HEK293T (cell line): ENCODE measurements at regions not wholly inside any gene's neighbourhood (a gene's known extent, or its start where the extent isn't known, plus 50 kb on each side); places are given as distances from the start of the nearest gene placed in this dataset.

Experiments
- BHLHE40 ChIP-seq: fragments of 450-650 bp; IDR thresholded peaks from 2 replicates; pipeline ENCODE4 v1.6.1; 2016; ENCODE audit warnings: mild to moderate bottlenecking, moderate library complexity, borderline replicate concordance
- NFRKB ChIP-seq: fragments of 450-650 bp; IDR thresholded peaks from 2 replicates; pipeline ENCODE4 v1.6.1; 2016; ENCODE audit warnings: mild to moderate bottlenecking, moderate library complexity
- SP1 ChIP-seq: fragments of 450-650 bp; IDR thresholded peaks from 2 replicates; pipeline ENCODE4 v1.6.1; 2017
- TARDBP ChIP-seq: fragments of 450-650 bp; IDR thresholded peaks from 2 replicates; pipeline ENCODE4 v1.6.1; 2016
- TF ChIP-seq, protein P1 (sequence below): fragments of 450-650 bp; IDR thresholded peaks from 2 replicates; pipeline ENCODE4 v1.6.1; 2016

DNA sequence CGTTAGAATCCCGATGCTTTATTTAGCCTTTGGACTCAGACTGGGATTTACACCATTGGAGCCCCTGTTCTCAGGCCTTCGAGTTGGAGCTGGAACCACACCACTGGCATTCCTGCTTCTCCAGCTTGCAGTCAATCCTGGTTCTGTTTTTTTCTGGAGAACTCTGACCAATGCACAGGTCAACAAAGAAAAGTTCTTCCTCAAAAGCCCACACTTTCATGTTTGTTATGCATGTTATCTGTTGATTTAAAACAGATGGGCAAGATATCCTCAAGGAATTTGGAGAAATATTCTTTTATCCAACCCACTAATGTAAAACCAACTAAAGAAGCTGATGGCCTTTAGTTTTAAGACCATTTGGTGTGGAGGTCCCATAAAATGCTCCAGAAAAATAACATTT lies 205.7 kb downstream of the ANKRD60 start:
- TF ChIP-seq, protein P1, sequence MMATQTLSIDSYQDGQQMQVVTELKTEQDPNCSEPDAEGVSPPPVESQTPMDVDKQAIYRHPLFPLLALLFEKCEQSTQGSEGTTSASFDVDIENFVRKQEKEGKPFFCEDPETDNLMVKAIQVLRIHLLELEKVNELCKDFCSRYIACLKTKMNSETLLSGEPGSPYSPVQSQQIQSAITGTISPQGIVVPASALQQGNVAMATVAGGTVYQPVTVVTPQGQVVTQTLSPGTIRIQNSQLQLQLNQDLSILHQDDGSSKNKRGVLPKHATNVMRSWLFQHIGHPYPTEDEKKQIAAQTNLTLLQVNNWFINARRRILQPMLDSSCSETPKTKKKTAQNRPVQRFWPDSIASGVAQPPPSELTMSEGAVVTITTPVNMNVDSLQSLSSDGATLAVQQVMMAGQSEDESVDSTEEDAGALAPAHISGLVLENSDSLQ: no peak
- TF ChIP-seq SP1 (no peak), BHLHE40 (no peak), NFRKB (no peak), TARDBP (no peak)
